WTC11 (cell line): ENCODE measurements at regions not wholly inside any gene's neighbourhood (a gene's known extent, or its start where the extent isn't known, plus 50 kb on each side); places are given as distances from the start of the nearest gene placed in this dataset.

ENCODE experiments used
- ATAC-seq: fragments of 200-7000 bp; cut with Tn5 transposase; 2 replicates; pipeline ENCODE4 v1.10.0; 2021; ENCODE audit warnings: mild to moderate bottlenecking, moderate library complexity
- CTCF ChIA-PET: fragments of 300-600 bp; sonication (Branson Sonifier 250); formaldehyde crosslinking; loops from one replicate; lab custom pipeline; 2021; ENCODE audit warnings: antibody characterized with exemption; lab: Charles Lee
- POLR2A ChIA-PET: fragments of 350-600 bp; sonication (Branson Sonifier 250); formaldehyde crosslinking; loops from one replicate; lab custom pipeline; 2021; ENCODE audit warnings: antibody characterized with exemption; lab: Charles Lee
- DNase-seq: peaks from one replicate; pipeline ENCODE4 v3.0.0; 2021; ENCODE audit warnings: low spot score
- H3K27ac Mint-ChIP-seq: 2 replicates; pipeline ENCODE4 v1.8.0; 2021; ENCODE audit warnings: mixed read lengths
- H3K27me3 Mint-ChIP-seq: 2 replicates; pipeline ENCODE4 v1.8.0; 2021; ENCODE audit warnings: low read depth, mild to moderate bottlenecking, moderate library complexity, mixed read lengths
- H3K36me3 Mint-ChIP-seq: 2 replicates; pipeline ENCODE4 v1.8.0; 2021; ENCODE audit warnings: mixed read lengths
- H3K4me1 Mint-ChIP-seq: 2 replicates; pipeline ENCODE4 v1.8.0; 2022; ENCODE audit warnings: mixed read lengths
- H3K4me3 Mint-ChIP-seq: 2 replicates; pipeline ENCODE4 v1.8.0; 2021; ENCODE audit warnings: mild to moderate bottlenecking, moderate library complexity, mixed read lengths
- H3K9me3 Mint-ChIP-seq: 2 replicates; pipeline ENCODE4 v1.8.0; 2021; ENCODE audit warnings: mixed read lengths
- FOXJ3 ChIP-seq: sonication (generic); formaldehyde crosslinking; IDR thresholded peaks from 2 replicates; pipeline ENCODE4 v1.9.0; 2021; ENCODE audit warnings: missing genetic modification reagents, mild to moderate bottlenecking, borderline replicate concordance
- FOXP1 ChIP-seq: sonication (generic); formaldehyde crosslinking; IDR thresholded peaks from 2 replicates; pipeline ENCODE4 v1.8.0; 2022; ENCODE audit warnings: missing genetic modification reagents, mild to moderate bottlenecking, moderate library complexity, borderline replicate concordance
- NFATC4 ChIP-seq: fragments of 250-450 bp; sonication (Bioruptor Pico); IDR thresholded peaks from 2 replicates; pipeline ENCODE4 v1.9.0; 2021; ENCODE audit warnings: mild to moderate bottlenecking
- OVOL2 ChIP-seq: fragments of 250-450 bp; sonication (Bioruptor Pico); IDR thresholded peaks from 2 replicates; pipeline ENCODE4 v1.9.0; 2021; ENCODE audit warnings: mild to moderate bottlenecking, borderline replicate concordance
- RELA ChIP-seq: sonication (generic); formaldehyde crosslinking; IDR thresholded peaks from 2 replicates; pipeline ENCODE4 v1.8.1; 2022; ENCODE audit warnings: missing genetic modification reagents, mild to moderate bottlenecking, borderline replicate concordance
- SOX15 ChIP-seq: fragments of 250-450 bp; sonication (Bioruptor Pico); IDR thresholded peaks from 2 replicates; pipeline ENCODE4 v1.9.0; 2021; ENCODE audit warnings: mild to moderate bottlenecking
- TCF7 ChIP-seq: sonication (generic); formaldehyde crosslinking; IDR thresholded peaks from 2 replicates; pipeline ENCODE4 v1.8.0; 2022; ENCODE audit warnings: mild to moderate bottlenecking, low read depth, missing genetic modification reagents, moderate library complexity
- ZMAT4 ChIP-seq: fragments of 250-450 bp; sonication (Bioruptor Pico); IDR thresholded peaks from 2 replicates; pipeline ENCODE4 v1.9.0; 2021; ENCODE audit warnings: mild to moderate bottlenecking
- ZNF138 ChIP-seq: sonication (generic); formaldehyde crosslinking; conservative IDR thresholded peaks from 2 replicates; pipeline ENCODE4 v1.8.1; 2022; ENCODE audit warnings: mild to moderate bottlenecking, moderate library complexity, missing genetic modification reagents
- ZNF281 ChIP-seq: sonication (generic); formaldehyde crosslinking; IDR thresholded peaks from 2 replicates; pipeline ENCODE4 v1.8.0; 2023; ENCODE audit warnings: mild to moderate bottlenecking, missing genetic modification reagents
- TF ChIP-seq, protein P1 (sequence below): sonication (generic); formaldehyde crosslinking; IDR thresholded peaks from 2 replicates; pipeline ENCODE4 v1.8.1; 2023; ENCODE audit warnings: mild to moderate bottlenecking, missing genetic modification reagents
- TF ChIP-seq, protein P2 (sequence below): sonication (generic); formaldehyde crosslinking; IDR thresholded peaks from 2 replicates; pipeline ENCODE4 v1.8.0; 2022; ENCODE audit warnings: mild to moderate bottlenecking, missing genetic modification reagents
- TF ChIP-seq, protein P3 (sequence below): sonication (generic); formaldehyde crosslinking; conservative IDR thresholded peaks from 2 replicates; pipeline ENCODE4 v1.8.1; 2023; ENCODE audit warnings: mild to moderate bottlenecking, low read depth, missing genetic modification reagents, moderate library complexity
- TF ChIP-seq, protein P4 (sequence below): sonication (generic); formaldehyde crosslinking; IDR thresholded peaks from 2 replicates; pipeline ENCODE4 v1.8.0; 2022; ENCODE audit warnings: missing genetic modification reagents
- TF ChIP-seq, protein P5 (sequence below): fragments of 200-600 bp; IDR thresholded peaks from 2 replicates; pipeline ENCODE4 v1.8.0; 2022; ENCODE audit warnings: antibody characterized with exemption

DNA sequence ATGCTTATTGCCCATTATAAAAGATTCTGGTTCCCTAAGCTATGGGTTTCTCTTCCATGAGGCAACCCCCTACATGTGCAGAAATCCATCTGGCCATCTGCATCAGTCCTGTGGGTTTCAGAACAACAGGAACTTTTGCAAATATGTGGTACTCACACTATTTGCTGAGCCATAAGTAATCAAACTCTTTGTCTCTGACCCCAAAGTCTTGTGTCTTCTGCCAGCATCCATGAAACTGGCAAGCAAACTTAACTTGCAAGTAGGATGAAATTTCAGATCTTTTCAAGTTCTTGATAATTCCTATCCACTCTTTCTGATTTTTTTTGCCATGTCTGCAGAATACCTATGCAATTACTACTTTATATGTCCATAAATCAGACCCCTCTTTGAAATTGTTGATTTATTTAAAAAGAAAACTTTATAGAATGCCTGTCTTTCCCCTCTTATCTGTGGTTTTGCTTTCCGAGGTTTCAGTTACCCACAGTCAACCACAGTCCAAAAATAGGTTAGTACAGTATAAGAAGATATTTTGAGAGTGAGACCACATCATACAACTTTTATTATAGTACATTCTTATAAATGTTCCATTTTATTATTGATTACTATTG is 158.4 kb upstream of the IRX3 start:
- H3K36me3 Mint-ChIP-seq = peaks cover 10% of the 10 kb centered on the region
- CTCF ChIA-PET = no interaction called here
- no peaks in the 10 kb centered on the region for H3K4me1 Mint-ChIP-seq
- TF ChIP-seq TCF7 (CRISPR knock-in tag) (no peak), NFATC4 (CRISPR knock-in tag) (no peak)
- TF ChIP-seq, protein P1, sequence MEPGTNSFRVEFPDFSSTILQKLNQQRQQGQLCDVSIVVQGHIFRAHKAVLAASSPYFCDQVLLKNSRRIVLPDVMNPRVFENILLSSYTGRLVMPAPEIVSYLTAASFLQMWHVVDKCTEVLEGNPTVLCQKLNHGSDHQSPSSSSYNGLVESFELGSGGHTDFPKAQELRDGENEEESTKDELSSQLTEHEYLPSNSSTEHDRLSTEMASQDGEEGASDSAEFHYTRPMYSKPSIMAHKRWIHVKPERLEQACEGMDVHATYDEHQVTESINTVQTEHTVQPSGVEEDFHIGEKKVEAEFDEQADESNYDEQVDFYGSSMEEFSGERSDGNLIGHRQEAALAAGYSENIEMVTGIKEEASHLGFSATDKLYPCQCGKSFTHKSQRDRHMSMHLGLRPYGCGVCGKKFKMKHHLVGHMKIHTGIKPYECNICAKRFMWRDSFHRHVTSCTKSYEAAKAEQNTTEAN = no peak
- TF ChIP-seq, protein P2, sequence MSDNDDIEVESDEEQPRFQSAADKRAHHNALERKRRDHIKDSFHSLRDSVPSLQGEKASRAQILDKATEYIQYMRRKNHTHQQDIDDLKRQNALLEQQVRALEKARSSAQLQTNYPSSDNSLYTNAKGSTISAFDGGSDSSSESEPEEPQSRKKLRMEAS = no peak
- H3K27me3 Mint-ChIP-seq = no peaks in the 10 kb centered on the region; the same call in 1 of the 2 replicates
- POLR2A ChIA-PET = no interaction called here
- DNase-seq (no peak), ATAC-seq (no peak)
- no peak overlapping the region for H3K27ac Mint-ChIP-seq
- no peak overlapping the region for H3K4me3 Mint-ChIP-seq
- peaks cover 30% of the 10 kb centered on the region for H3K9me3 Mint-ChIP-seq

DNA sequence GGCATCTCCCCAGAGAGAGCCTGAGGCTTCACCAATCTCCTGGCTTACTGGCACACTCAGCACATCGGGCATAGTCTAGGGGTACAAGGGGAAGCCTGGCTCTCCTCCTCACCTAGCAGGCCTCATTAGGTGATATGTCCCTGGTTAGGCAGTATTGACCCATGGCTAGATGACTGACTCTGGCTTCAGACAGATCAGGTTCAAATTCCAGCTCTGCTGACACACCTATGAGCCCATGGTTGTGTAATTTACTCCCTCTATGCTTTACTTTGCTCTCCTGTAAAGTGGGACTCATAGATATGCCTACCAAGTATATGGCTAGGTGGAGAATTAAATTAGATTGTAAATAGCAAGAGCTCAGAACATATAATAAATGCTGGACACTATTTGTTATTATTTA is 157.3 kb upstream of the IRX3 start:
- ChIA-PET POLR2A (no interaction called here), CTCF (no interaction called here)
- H3K4me1 Mint-ChIP-seq = no peaks in the 10 kb centered on the region
- ATAC-seq (no peak), DNase-seq (no peak)
- H3K27me3 Mint-ChIP-seq = peaks cover 4% of the 10 kb centered on the region
- H3K36me3 Mint-ChIP-seq = peaks cover 10% of the 10 kb centered on the region
- TF ChIP-seq FOXJ3 (CRISPR knock-in tag) (no peak), FOXP1 (no peak), OVOL2 (no peak), SOX15 (no peak), RELA (no peak), ZNF138 (CRISPR knock-in tag) (no peak), ZMAT4 (CRISPR knock-in tag) (no peak), ZNF281 (CRISPR knock-in tag) (no peak)
- TF ChIP-seq, protein P3, sequence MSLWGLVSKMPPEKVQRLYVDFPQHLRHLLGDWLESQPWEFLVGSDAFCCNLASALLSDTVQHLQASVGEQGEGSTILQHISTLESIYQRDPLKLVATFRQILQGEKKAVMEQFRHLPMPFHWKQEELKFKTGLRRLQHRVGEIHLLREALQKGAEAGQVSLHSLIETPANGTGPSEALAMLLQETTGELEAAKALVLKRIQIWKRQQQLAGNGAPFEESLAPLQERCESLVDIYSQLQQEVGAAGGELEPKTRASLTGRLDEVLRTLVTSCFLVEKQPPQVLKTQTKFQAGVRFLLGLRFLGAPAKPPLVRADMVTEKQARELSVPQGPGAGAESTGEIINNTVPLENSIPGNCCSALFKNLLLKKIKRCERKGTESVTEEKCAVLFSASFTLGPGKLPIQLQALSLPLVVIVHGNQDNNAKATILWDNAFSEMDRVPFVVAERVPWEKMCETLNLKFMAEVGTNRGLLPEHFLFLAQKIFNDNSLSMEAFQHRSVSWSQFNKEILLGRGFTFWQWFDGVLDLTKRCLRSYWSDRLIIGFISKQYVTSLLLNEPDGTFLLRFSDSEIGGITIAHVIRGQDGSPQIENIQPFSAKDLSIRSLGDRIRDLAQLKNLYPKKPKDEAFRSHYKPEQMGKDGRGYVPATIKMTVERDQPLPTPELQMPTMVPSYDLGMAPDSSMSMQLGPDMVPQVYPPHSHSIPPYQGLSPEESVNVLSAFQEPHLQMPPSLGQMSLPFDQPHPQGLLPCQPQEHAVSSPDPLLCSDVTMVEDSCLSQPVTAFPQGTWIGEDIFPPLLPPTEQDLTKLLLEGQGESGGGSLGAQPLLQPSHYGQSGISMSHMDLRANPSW (CRISPR knock-in tag) = no peak
- TF ChIP-seq, protein P4, sequence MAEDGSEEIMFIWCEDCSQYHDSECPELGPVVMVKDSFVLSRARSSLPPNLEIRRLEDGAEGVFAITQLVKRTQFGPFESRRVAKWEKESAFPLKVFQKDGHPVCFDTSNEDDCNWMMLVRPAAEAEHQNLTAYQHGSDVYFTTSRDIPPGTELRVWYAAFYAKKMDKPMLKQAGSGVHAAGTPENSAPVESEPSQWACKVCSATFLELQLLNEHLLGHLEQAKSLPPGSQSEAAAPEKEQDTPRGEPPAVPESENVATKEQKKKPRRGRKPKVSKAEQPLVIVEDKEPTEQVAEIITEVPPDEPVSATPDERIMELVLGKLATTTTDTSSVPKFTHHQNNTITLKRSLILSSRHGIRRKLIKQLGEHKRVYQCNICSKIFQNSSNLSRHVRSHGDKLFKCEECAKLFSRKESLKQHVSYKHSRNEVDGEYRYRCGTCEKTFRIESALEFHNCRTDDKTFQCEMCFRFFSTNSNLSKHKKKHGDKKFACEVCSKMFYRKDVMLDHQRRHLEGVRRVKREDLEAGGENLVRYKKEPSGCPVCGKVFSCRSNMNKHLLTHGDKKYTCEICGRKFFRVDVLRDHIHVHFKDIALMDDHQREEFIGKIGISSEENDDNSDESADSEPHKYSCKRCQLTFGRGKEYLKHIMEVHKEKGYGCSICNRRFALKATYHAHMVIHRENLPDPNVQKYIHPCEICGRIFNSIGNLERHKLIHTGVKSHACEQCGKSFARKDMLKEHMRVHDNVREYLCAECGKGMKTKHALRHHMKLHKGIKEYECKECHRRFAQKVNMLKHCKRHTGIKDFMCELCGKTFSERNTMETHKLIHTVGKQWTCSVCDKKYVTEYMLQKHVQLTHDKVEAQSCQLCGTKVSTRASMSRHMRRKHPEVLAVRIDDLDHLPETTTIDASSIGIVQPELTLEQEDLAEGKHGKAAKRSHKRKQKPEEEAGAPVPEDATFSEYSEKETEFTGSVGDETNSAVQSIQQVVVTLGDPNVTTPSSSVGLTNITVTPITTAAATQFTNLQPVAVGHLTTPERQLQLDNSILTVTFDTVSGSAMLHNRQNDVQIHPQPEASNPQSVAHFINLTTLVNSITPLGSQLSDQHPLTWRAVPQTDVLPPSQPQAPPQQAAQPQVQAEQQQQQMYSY = no peak
- TF ChIP-seq, protein P5, sequence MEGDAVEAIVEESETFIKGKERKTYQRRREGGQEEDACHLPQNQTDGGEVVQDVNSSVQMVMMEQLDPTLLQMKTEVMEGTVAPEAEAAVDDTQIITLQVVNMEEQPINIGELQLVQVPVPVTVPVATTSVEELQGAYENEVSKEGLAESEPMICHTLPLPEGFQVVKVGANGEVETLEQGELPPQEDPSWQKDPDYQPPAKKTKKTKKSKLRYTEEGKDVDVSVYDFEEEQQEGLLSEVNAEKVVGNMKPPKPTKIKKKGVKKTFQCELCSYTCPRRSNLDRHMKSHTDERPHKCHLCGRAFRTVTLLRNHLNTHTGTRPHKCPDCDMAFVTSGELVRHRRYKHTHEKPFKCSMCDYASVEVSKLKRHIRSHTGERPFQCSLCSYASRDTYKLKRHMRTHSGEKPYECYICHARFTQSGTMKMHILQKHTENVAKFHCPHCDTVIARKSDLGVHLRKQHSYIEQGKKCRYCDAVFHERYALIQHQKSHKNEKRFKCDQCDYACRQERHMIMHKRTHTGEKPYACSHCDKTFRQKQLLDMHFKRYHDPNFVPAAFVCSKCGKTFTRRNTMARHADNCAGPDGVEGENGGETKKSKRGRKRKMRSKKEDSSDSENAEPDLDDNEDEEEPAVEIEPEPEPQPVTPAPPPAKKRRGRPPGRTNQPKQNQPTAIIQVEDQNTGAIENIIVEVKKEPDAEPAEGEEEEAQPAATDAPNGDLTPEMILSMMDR = no peak
- H3K9me3 Mint-ChIP-seq = peaks cover 30% of the 10 kb centered on the region
- H3K4me3 Mint-ChIP-seq = no peak overlapping the region
- no peak overlapping the region for H3K27ac Mint-ChIP-seq
